GM18505 (cell line): ENCODE measurements at regions not wholly inside any gene's neighbourhood (a gene's known extent, or its start where the extent isn't known, plus 50 kb on each side); places are given as distances from the start of the nearest gene placed in this dataset.
"Not testable (repeated sequence)": the region's sequence is repeated elsewhere in the genome, so short reads cannot be mapped to it uniquely, and the experiment has no call there.

ENCODE experiments used
- ATAC-seq: cut with Tn5 transposase; IDR thresholded peaks from one replicate; pipeline ENCODE4 v1.9.1; 2021; ENCODE audit not compliant: unreplicated experiment
- POLR2A ChIP-seq: IDR thresholded peaks from 4 replicates; pipeline ENCODE4 v1.6.1; 2011; ENCODE audit warnings: borderline replicate concordance; ENCODE audit not compliant: insufficient read depth, insufficient read length; ENCODE audit errors: extremely low read depth

DNA sequence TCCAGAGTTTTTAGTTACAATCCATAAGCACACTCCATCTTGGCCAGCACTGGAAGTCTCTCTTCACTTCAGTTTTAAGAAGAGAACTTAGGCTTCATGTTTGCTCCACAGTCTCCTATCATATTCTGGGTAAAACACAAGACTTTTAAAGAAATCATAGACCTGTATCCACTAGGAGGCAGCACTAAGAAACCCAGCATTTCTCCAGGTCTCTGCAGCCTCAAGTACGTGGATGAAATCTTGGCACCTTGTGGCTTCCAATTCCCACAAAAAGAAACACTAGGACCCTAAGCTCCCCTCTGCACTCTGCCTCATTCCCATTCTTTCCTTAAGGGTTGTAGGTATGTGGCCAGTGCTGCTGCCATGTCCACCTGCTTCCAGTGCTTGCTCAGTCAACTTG lies 367.3 kb upstream of the CASK start:
- no peak for ATAC-seq
- no peak for TF ChIP-seq POLR2A

DNA sequence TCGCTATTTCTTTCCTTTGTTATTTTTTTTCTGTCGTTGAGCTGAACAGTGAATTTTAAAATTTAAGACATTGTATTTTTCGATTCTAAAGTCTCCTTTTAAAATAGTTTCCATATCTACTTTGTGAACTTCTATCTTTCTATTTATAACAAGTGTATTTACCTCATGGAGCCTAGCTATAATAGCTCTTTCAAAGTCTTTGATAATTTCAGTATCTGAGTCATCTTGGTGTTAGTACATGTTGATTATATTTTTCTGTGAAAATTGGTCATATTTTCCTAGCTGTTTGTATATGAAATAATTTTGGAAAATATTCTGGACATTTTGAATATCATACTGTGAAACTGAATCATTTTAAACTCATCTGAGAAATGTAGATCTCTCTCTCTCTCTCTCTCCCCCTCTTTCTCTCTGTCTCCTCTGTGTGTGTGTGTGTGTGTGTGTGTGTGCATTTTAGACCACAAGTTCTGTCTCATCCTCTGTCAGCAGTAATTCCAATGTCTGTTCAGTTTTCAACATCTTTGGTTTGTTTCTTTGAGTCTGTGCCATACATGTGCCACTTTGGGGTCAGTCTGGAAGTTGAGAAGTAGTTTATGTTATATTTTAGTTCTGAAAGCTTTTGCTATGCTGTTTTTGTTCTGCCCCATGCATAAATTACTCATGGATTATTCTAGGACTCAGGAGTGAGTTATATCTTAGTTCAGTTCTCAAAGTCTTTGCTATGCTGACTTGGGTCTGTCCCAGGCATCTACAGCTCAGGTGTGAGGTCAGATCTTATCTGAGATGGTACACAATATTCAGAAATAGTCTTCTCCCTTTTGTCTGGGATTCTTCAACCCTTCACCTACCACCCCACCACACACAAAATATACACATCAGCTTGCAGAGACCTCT lies 366.4 kb upstream of the CASK start:
- TF ChIP-seq POLR2A = no peak
- ATAC-seq = no peak

DNA sequence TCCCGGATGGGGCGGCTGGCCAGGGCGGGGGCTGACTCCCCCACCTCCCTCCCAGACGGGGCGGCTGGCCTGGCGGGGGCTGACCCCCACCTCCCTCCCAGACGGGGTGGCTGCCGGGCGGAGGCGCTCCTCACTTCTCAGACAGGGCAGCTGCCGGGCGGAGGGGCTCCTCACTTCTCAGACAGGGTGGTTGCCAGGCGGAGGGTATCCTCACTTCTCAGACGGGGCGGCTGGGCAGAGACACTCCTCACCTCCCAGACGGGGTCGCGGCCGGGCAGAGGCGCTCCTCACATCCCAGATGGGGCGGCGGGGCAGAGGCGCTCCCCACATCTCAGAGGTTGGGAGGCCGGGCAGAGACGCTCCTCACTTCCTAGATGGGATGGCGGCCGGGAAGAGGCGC lies 362.3 kb upstream of the CASK start:
- ATAC-seq = not testable (repeated sequence)

DNA sequence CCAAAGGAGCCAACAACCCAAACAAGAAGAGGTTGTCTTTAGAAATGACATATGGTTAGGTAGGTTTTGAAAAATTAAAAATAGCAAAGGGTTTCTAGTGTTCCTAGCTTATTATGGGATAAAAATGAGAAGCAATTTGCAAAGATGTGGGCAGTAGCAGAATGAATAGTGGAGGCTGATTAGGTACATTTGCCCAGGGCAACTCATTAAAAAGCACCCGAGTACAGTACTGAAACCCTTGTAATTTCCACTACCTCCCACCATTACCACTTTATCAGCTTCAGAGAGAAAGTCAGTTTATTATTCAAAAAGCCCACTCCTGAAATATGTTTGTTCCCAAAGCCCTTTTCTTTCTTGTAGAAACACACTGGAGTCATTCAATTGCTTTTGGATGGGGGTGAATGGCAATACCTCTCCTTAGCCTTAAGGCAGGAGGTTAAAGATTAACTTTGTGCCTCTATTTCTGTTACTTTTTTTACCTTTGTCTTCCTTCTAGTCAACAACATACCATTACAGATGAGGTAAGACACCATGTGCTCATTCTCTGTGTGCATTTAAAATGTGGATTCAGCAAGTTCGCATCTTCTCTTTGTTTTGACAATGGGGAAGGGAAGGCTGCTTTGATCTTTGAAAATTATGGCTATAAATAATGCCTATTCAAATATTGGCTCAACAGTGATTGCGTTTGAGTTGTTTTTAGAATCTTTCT lies 353.8 kb upstream of the CASK start:
- no peak for TF ChIP-seq POLR2A
- no peak for ATAC-seq

DNA sequence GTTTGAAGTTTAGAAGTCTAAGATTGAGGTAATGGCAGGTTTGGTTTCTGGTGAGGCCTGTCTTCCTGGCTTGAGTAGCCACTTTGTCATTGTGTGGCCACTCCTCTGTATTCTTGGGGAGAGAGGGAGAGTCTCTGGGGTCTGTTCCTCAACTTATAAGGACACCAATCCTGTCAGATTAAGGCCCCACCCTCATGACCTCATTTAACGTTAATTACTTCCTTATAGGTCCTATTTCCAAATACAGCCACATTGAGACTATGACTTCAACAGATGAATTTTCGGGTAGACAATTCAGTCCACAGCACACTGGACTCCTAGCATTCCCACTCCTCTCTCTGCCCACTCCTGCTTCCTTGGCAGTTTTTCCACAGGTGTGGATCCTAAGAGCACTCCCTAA lies 350.8 kb upstream of the CASK start:
- no peak for ATAC-seq
- no peak for TF ChIP-seq POLR2A

DNA sequence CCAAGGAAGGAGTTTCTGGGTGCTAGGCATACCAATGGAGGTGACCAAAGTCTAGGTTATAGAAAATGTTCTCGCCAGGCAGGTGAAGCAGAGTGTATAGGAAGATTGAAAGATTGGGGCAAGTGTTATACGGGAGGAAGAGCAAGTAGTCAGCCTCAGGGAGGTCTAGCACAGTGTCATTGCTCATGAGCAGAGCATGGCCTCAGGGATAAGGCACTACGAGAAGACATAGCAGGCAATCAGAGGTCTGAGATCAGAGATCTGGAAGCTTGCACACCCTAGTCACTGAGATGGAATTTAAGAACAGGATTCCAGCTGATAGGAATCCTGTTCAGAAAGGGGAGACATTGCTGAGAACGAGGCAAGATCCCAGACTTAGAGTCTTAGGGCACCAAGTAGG lies 350.0 kb upstream of the CASK start:
- no peak for TF ChIP-seq POLR2A
- ATAC-seq = no peak

DNA sequence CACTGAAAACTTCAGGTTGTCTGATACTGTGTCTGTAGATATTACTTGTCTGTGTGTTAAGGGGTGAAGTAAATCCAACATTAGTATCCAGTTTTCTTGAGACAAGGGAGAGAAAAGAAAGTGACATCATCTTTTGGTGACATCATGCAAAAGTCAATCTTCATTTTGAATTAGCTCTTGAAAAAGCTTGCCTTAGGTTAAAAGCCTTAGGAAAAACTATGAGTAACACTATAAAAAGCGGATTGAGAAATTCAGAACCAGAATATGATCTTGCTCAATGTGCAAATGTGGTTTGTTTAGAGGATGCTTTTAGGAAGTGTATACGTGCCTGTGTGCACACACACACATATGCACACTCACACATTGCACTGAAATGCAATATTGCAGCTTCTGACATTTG lies 345.8 kb upstream of the CASK start:
- ATAC-seq = no peak
- TF ChIP-seq POLR2A = no peak

DNA sequence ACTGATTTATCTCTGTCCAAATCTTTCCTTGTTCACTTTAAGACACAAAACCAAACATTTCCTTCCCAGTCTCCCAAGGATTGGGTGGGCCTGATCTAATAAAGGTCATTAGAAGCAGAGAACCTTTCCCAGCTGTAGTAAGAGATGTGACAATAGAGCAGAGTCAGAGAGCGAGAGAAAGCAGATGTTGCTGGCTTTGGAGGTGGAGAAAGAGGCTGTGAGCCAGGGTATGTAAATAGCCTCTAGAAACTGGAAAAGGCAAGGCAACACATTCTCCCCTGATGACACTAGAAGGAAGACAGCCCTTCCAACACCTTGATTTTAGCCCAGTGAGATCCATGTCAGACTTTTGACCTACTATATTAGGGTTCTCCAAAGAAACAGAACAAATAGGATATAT lies 337.5 kb upstream of the CASK start:
- TF ChIP-seq POLR2A = no peak
- no peak for ATAC-seq

DNA sequence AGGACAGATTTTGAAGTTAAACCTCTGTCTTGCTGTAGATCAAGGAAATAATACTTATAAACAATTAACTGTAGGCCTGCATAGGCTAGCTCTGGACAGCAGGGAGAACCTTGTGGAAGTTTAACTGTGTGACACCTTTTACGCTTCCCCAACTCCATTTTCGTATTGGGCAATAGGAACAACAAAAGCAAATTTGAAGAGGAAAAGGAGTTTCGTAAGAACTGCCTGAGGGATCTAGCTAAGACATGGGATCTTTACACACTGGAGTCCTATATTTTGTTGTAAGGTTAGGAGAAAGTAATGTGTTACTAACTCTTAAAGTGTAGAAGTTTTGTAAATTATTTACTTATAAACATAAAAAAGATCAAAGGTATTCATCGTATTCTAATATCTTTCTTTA lies 324.9 kb upstream of the CASK start:
- ATAC-seq = no peak
- TF ChIP-seq POLR2A = no peak

DNA sequence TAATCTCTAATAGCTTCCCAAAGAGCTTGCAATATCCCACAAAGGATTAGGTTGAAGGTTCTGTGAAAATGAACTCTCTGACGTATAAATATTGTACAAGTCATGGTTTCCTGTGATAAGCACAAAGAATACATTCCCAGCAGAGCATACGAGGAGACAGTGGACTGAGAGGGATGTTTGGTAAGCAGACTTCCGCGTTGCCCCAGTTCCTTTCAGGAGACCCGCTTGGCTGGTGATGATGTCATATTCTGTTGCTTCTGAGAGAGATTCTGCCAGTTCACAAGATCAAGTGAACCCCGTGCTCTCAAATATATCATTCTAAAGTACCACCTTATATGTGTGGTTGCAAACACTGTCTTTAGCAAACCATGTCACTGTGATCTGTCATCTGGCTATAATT lies 323.9 kb upstream of the CASK start:
- TF ChIP-seq POLR2A = no peak
- no peak for ATAC-seq

DNA sequence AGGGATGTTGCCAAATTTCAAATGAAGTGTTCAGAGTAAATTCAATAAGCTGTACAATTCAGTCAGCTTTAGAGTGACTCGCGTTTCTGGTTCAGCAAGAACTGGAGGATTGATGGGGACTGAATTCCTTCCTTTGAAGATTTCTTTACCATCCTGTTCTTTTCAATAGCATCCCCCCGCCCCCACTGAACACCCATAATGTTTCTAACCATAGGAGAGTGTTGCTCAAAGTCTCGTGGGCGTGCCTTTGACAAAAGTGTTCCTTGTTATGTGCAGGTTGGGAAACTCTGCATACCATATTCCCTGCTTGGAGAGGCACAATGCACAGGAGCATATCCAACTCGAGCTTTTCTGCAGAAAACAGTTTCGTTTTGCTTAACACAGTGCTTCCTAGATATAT lies 323.5 kb upstream of the CASK start:
- TF ChIP-seq POLR2A = no peak
- ATAC-seq = no peak

DNA sequence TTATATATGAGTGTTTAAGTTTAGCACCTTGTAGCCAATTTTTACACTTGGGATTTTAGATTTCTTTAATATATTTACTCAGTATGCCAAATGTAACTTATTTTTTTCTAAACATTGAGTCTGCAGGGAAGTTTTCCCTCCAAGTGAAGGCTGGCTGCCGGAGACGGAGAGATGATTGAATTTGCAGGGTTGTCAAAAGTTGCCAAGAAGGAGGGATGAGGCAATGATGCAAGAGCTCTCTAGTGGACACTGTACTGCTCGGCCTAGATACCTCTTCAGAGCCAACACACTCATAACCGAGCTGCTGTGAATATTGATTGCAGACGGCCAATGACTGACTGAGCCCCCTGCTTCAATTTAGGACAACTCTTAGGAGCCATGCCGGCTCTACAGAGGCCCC lies 318.6 kb upstream of the CASK start:
- ATAC-seq = no peak
- TF ChIP-seq POLR2A = no peak

DNA sequence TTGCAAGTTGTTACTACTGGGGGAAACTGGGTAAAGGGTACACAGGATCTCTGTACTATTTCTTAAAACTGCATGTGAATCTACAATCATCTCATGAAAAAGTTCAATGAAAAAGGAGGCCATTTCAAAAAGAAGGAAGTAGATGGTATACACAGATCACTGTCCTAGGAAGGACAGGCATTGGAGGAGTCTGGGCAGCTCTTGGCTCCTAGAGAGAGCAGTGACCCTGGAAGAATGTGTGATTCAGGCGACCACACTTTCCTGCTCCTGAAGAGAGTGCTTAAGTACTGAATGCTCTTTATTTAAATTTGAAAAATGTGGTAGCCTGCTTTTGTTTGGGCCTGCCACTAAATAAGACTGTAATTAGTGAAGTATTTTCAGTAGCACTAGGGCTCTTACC lies 318.1 kb upstream of the CASK start:
- TF ChIP-seq POLR2A = no peak
- no peak for ATAC-seq

DNA sequence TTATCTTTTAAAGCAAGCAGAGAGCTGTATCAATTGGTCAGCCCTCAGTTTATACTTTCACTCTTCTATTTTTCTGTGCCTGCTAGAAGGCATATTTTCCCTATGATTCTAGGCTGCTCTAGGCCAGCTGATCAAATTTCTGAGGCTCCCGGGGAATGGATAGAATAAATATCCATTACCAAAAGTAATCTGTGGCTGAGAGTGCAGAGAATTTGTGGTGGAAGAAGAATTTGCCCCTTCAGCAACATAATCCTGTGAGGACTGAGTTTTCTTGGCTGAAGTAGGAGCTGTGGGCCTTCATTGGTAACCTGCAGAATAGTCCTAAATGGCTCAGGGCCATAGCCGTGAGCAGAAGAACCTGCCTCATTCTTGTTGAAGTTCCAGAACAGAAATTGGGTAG lies 314.6 kb upstream of the CASK start:
- no peak for ATAC-seq
- TF ChIP-seq POLR2A = no peak
